GM12878 (cell line): ENCODE measurements at regions not wholly inside any gene's neighbourhood (a gene's known extent, or its start where the extent isn't known, plus 50 kb on each side); places are given as distances from the start of the nearest gene placed in this dataset.

Source experiments
- ATAC-seq: fragments of 200-7000 bp; cut with Tn5 transposase; 3 replicates; pipeline ENCODE4 v1.9.1; 2020; ENCODE audit warnings: mild to moderate bottlenecking, moderate library complexity
- BruUV-seq: library from RNA; stranded (reverse); fragments of 400-500 nt; replicated peaks from 2 replicates; lab custom pipeline; 2021; lab: Mats Ljungman, UMichigan
- CTCF ChIA-PET: fragments of 300-600 bp; sonication (Branson Sonifier 250); formaldehyde crosslinking; extraction: SDS; loops from one replicate; lab custom pipeline; 2021; ENCODE audit warnings: inconsistent platforms; lab: Yijun Ruan, JAX
- POLR2A ChIA-PET: fragments of 350-600 bp; formaldehyde crosslinking; extraction: SDS; loops from one replicate; lab custom pipeline; 2021; ENCODE audit warnings: inconsistent platforms; lab: Charles Lee
- RAD21 ChIA-PET: fragments of 300-600 bp; sonication (Branson Sonifier 250); formaldehyde crosslinking; loops from one replicate; lab custom pipeline; 2023; ENCODE audit warnings: antibody characterized with exemption; ENCODE audit not compliant: unreplicated experiment; lab: Charles Lee
- SMC1A ChIA-PET: fragments of 300-600 bp; sonication (Branson Sonifier 250); formaldehyde crosslinking; loops from one replicate; lab custom pipeline; 2023; ENCODE audit not compliant: unreplicated experiment, uncharacterized antibody; lab: Charles Lee
- DNase-seq: peaks from one replicate; pipeline ENCODE4 v3.0.0-alpha.2; 2011; ENCODE audit warnings: low read depth, low spot score
- FAIRE-seq: peaks from 3 replicates; lab custom pipeline; 2011; peaks lifted over from hg19 to GRCh38; lab: Jason Lieb, UNC
- H2AFZ ChIP-seq: 2 replicates; pipeline ENCODE4 v1.6.0; 2011; ENCODE audit warnings: low read depth, low read length, control low read depth; ENCODE audit not compliant: control insufficient read depth
- H3K27ac ChIP-seq: 2 replicates; pipeline ENCODE4 v1.5.1; 2011; ENCODE audit warnings: control low read depth; ENCODE audit not compliant: control insufficient read depth, insufficient read depth
- H3K27me3 ChIP-seq, 2 experiments: replicated peaks in 1 of 2; 2 replicates each; pipeline versions ENCODE4 v1.6.0 to v1.6.1; 2011; ENCODE audit warnings: low read length in 1 of 2; ENCODE audit not compliant: control insufficient read depth in 2 of 2, insufficient read depth in 2 of 2
- H3K36me3 ChIP-seq, 2 experiments: 2 replicates each; pipeline ENCODE4 v1.5.1; 2011; ENCODE audit warnings: low read length in 1 of 2; ENCODE audit not compliant: control insufficient read depth in 2 of 2, insufficient read depth in 2 of 2
- H3K4me1 ChIP-seq: 2 replicates; pipeline ENCODE4 v1.6.1; 2011; ENCODE audit warnings: mild to moderate bottlenecking, low read length, moderate library complexity, mixed read lengths; ENCODE audit not compliant: control insufficient read depth, insufficient read depth
- H3K4me2 ChIP-seq: 2 replicates; pipeline ENCODE4 v1.6.0; 2011; ENCODE audit warnings: control low read depth; ENCODE audit not compliant: control insufficient read depth, insufficient read depth
- H3K4me3 ChIP-seq: fragments of 200-600 bp; sonication (generic); 2 replicates; pipeline ENCODE4 v1.5.1; 2016
- H3K79me2 ChIP-seq: 2 replicates; pipeline ENCODE4 v1.6.0; 2011; ENCODE audit warnings: low read length; ENCODE audit not compliant: control insufficient read depth, insufficient read depth
- H3K9ac ChIP-seq: 2 replicates; pipeline ENCODE4 v1.8.0; 2011; ENCODE audit warnings: low read length, control low read depth, mixed read lengths; ENCODE audit not compliant: control insufficient read depth, insufficient read depth
- H3K9me3 ChIP-seq: replicated peaks from 3 replicates; pipeline ENCODE4 v1.5.1; 2011; ENCODE audit warnings: mild to moderate bottlenecking, low read length; ENCODE audit not compliant: control insufficient read depth, insufficient read depth
- H4K20me1 ChIP-seq: 2 replicates; pipeline ENCODE4 v1.6.0; 2011; ENCODE audit not compliant: control insufficient read depth, insufficient read depth
- CHD2 ChIP-seq: IDR thresholded peaks from 2 replicates; pipeline ENCODE4 v1.6.1; 2011; ENCODE audit warnings: low read depth, low read length, improper control_type of control experiment, borderline replicate concordance
- CREB1 ChIP-seq: IDR thresholded peaks from 2 replicates; pipeline ENCODE4 v1.6.1; 2012; ENCODE audit warnings: low read depth, mild to moderate bottlenecking, inconsistent platforms
- CREM ChIP-seq: IDR thresholded peaks from 2 replicates; pipeline ENCODE4 v1.6.1; 2014; ENCODE audit warnings: antibody characterized with exemption, low read depth
- E2F8 ChIP-seq: fragments of 450-650 bp; IDR thresholded peaks from 2 replicates; pipeline ENCODE4 v1.6.1; 2018; ENCODE audit warnings: mild to moderate bottlenecking, low read depth, moderate library complexity; ENCODE audit not compliant: partially characterized antibody
- EP300 ChIP-seq, 2 experiments: fragments of 150-350 bp in 1 of 2; IDR thresholded peaks; 2 replicates each; pipeline ENCODE4 v1.6.1; 2011 to 2012; ENCODE audit warnings: low read depth in 2 of 2, low read length in 2 of 2, borderline replicate concordance in 1 of 2, improper control_type of control experiment in 1 of 2, inconsistent platforms in 1 of 2; ENCODE audit not compliant: control insufficient read depth in 1 of 2
- GATAD2B ChIP-seq: fragments of 450-650 bp; conservative IDR thresholded peaks from 2 replicates; pipeline ENCODE4 v1.6.1; 2017; ENCODE audit warnings: low read depth, mild to moderate bottlenecking, moderate library complexity
- NFIC ChIP-seq: IDR thresholded peaks from 2 replicates; pipeline ENCODE4 v1.6.1; 2012; ENCODE audit warnings: low read depth, mild to moderate bottlenecking, inconsistent platforms, low read length, moderate library complexity
- POLR2AphosphoS5 ChIP-seq: IDR thresholded peaks from 2 replicates; pipeline ENCODE4 v1.6.1; 2011; ENCODE audit warnings: mild to moderate bottlenecking, low read length, inconsistent platforms
- RELA ChIP-seq: fragments of 450-650 bp; IDR thresholded peaks from 2 replicates; pipeline ENCODE4 v1.8.0; 2014; ENCODE audit warnings: borderline replicate concordance; ENCODE audit not compliant: partially characterized antibody
- SIN3A ChIP-seq: IDR thresholded peaks from 2 replicates; pipeline ENCODE4 v1.6.1; 2012; ENCODE audit warnings: low read depth, low read length, improper control_type of control experiment
- SMAD5 ChIP-seq: IDR thresholded peaks from 2 replicates; pipeline ENCODE4 v1.6.1; 2016; ENCODE audit warnings: antibody characterized with exemption, low read depth
- SMC3 ChIP-seq: IDR thresholded peaks from 2 replicates; pipeline ENCODE4 v1.6.1; 2011; ENCODE audit warnings: low read length, improper control_type of control experiment, borderline replicate concordance
- SUPT20H ChIP-seq: IDR thresholded peaks from 2 replicates; pipeline ENCODE4 v1.6.1; 2011; ENCODE audit warnings: low read depth, mild to moderate bottlenecking, low read length, moderate library complexity, borderline replicate concordance; ENCODE audit not compliant: control insufficient read depth
- WRNIP1 ChIP-seq: IDR thresholded peaks from 2 replicates; pipeline ENCODE4 v1.6.1; 2011; ENCODE audit warnings: low read depth, low read length, improper control_type of control experiment, borderline replicate concordance
- ZNF217 ChIP-seq: fragments of 450-650 bp; IDR thresholded peaks from 2 replicates; pipeline ENCODE4 v1.6.1; 2017; ENCODE audit warnings: antibody characterized with exemption, mild to moderate bottlenecking
- ZNF384 ChIP-seq: IDR thresholded peaks from 2 replicates; pipeline ENCODE4 v1.6.1; 2012; ENCODE audit warnings: low read depth, mild to moderate bottlenecking, low read length, improper control_type of control experiment, borderline replicate concordance
- WGBS: methylation state at CpG from one replicate; pipeline ENCODE4 v1.1.6; 2016; ENCODE audit warnings: low lambda C conversion rate; ENCODE audit not compliant: insufficient replicate concordance, insufficient coverage; ENCODE audit errors: missing lambda C conversion rate; 5-methylcytosine and 5-hydroxymethylcytosine counted together
- in situ Hi-C: fragments of 300-500 bp; cut with MboI; formaldehyde crosslinking; loops from 9 replicates; pipeline ENCODE4 v1.14.3; 2018; ENCODE audit warnings: mixed read lengths
- intact Hi-C: fragments of 100-400 bp; cut with micrococcal nuclease; formaldehyde crosslinking; loops from one replicate; pipeline ENCODE4 v1.14.2; 2022; ENCODE audit not compliant: unreplicated experiment

- TF ChIP-seq CREB1 (no peak), WRNIP1 (no peak), CHD2 (no peak), GATAD2B (no peak), POLR2AphosphoS5 (no peak), SMAD5 (no peak)
- in situ Hi-C loops = no loop called here
- ATAC-seq (no peak), FAIRE-seq (no peak), DNase-seq (no peak)
- Histone ChIP-seq H3K4me2 (no peak overlapping the region), H3K27me3 (no peaks in the 10 kb centered on the region), H3K27ac (no peak overlapping the region), H3K9me3 (no peaks in the 10 kb centered on the region), H3K4me3 (no peak overlapping the region), H3K36me3 (no peaks in the 10 kb centered on the region), H3K79me2 (no peaks in the 10 kb centered on the region), H4K20me1 (no peaks in the 10 kb centered on the region), H3K9ac (no peak overlapping the region), H3K4me1 (no peaks in the 10 kb centered on the region), H2AFZ (no peak overlapping the region)
- SMC1A ChIA-PET = no interaction called here
- RAD21 ChIA-PET = no interaction called here
- POLR2A ChIA-PET = no interaction called here
- no TSS peak for BruUV-seq
- intact Hi-C loops = no loop called here
- 0% methylated on average over 2 of the region's 2 CpGs for WGBS
- CTCF ChIA-PET = no interaction called here
Measured at GRCh38 chr1:79373481-79374125, 367.1 kb upstream of the ADGRL4 start.

GRCh38 chr1:79371802-79372201 is 365.3 kb upstream of the ADGRL4 start:
- BruUV-seq = no TSS peak
- Histone ChIP-seq H3K4me2 (no peak overlapping the region), H3K9ac (no peak overlapping the region), H3K4me1 (no peaks in the 10 kb centered on the region), H4K20me1 (no peaks in the 10 kb centered on the region), H3K79me2 (no peaks in the 10 kb centered on the region), H2AFZ (no peak overlapping the region), H3K27me3 (no peaks in the 10 kb centered on the region; a peak in 1 of 4 replicates), H3K9me3 (no peaks in the 10 kb centered on the region), H3K4me3 (no peak overlapping the region), H3K27ac (no peak overlapping the region), H3K36me3 (no peaks in the 10 kb centered on the region)
- DNase-seq (no peak), ATAC-seq (no peak), FAIRE-seq (no peak)
- ChIA-PET POLR2A (no interaction called here), SMC1A (interaction anchor here (1.6 kb wide), 1 partner anchor 18 kb away, joined by 4 read pairs; no protein-coding TSS in a partner anchor), CTCF (no interaction called here), RAD21 (no interaction called here)
- in situ Hi-C loops = no loop called here
- intact Hi-C loops = no loop called here
- 11% methylated on average over 1 of the region's 1 CpG for WGBS
- TF ChIP-seq ZNF384 (no peak), SMC3 (no peak), EP300 (IDR thresholded peaks at IDR 0.05; ENCODE audit: borderline replicate concordance in 1 of 2, control insufficient read depth in 1 of 2, low read depth in 2 of 2, low read length in 2 of 2) (no peak), E2F8 (no peak), NFIC (no peak), CREM (no peak), RELA (no peak), SUPT20H (no peak), ZNF217 (no peak), SIN3A (no peak)
